Thymus (tissue), 11 donors: ENCODE measurements at regions not wholly inside any gene's neighbourhood (a gene's known extent, or its start where the extent isn't known, plus 50 kb on each side); places are given as distances from the start of the nearest gene placed in this dataset.

Experiments used
- DNase-seq, 9 donors: peaks; one replicate each; pipeline ENCODE4 v3.0.0-alpha.2; 2013; ENCODE audit warnings: low spot score in 9 of 9, low read depth in 6 of 9, missing footprints in 1 of 9
- H3K27ac ChIP-seq, 2 donors: one replicate each; pipeline ENCODE4 v1.5.1; 2013; ENCODE audit warnings: control low read depth in 1 of 2, low read depth in 1 of 2, low read length in 1 of 2, mild to moderate bottlenecking in 1 of 2, moderate library complexity in 1 of 2
- H3K27me3 ChIP-seq, 2 donors: one replicate each; pipeline ENCODE4 v1.5.1; 2013; ENCODE audit warnings: low read length in 1 of 2; ENCODE audit not compliant: control insufficient read depth in 2 of 2, insufficient read depth in 1 of 2
- H3K36me3 ChIP-seq, 2 donors: one replicate each; pipeline ENCODE4 v1.5.1; 2013; ENCODE audit warnings: low read length in 1 of 2, mild to moderate bottlenecking in 1 of 2, moderate library complexity in 1 of 2; ENCODE audit not compliant: control insufficient read depth in 2 of 2, insufficient read depth in 2 of 2
- H3K4me1 ChIP-seq, 2 donors: one replicate each; pipeline ENCODE4 v1.5.1; 2013; ENCODE audit warnings: low read length in 2 of 2; ENCODE audit not compliant: control insufficient read depth in 2 of 2, insufficient read depth in 2 of 2
- H3K4me3 ChIP-seq, 2 donors: one replicate each; pipeline ENCODE4 v1.5.1; 2013; ENCODE audit warnings: low read length in 2 of 2, control low read depth in 1 of 2, mild to moderate bottlenecking in 1 of 2
- H3K9me3 ChIP-seq, 2 donors: one replicate each; pipeline ENCODE4 v1.5.1; 2013; ENCODE audit warnings: low read length in 1 of 2, mild to moderate bottlenecking in 1 of 2; ENCODE audit not compliant: control insufficient read depth in 2 of 2, insufficient read depth in 1 of 2
- WGBS: extraction: QIAGEN DNeasy Blood & Tissue Kit; methylation state at CpG from one replicate; pipeline ENCODE4 v1.1.7; 2013; 5-methylcytosine and 5-hydroxymethylcytosine counted together
- donor health status: healthy.

DNA sequence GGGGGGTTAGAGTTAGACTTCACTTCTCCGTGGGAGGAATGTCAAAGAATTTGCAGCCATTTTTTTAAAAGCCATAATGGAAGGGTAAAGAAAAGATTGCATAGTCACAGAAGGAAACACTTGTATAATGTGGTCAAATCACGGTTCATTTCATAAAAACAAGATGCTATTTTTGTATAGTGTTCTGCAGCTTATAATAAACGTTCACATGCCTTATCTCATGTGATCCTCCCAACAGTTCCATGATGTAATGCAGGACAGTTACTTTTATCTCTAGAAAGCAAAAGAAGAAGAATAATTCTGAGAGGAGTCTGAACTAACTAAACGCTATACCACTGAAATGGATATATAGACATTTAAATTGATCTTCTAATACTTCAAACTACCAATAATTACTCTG is 71.3 kb upstream of the CAMK2D start:
- 40% methylated on average over 4 of the region's 4 CpGs for WGBS
- Histone ChIP-seq H3K27ac (no peak overlapping the region), H3K27me3 (no peaks in the 10 kb centered on the region), H3K36me3 (no peaks in the 10 kb centered on the region), H3K9me3 (no peaks in the 10 kb centered on the region), H3K4me3 (no peak overlapping the region), H3K4me1 (no peaks in the 10 kb centered on the region)
- DNase-seq, result no peak

DNA sequence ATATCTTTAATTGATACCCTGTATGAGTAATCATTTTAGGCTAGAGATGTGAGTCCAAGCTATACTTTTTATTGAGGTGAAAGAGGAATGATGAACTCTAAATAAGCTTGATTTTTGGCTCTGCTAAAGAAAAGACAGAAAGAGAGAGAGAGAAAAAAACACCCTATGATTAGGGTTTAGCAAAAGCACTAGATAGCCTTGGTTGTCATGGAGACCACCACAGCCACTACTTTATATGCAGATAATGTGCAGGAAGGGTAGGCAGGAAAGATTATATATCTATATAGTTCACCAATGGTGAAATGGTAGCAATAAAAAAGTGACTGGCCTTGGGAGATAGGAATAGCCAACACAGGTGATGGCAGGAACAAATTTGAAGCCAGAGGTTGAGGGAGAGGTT is 69.9 kb upstream of the CAMK2D start:
- Histone ChIP-seq H3K27ac (no peak overlapping the region), H3K4me1 (no peaks in the 10 kb centered on the region), H3K36me3 (no peaks in the 10 kb centered on the region), H3K9me3 (no peaks in the 10 kb centered on the region), H3K4me3 (no peak overlapping the region), H3K27me3 (no peaks in the 10 kb centered on the region)
- peak in 1 of 9 donors; percentile 37 for DNase-seq

- Histone ChIP-seq H3K27me3 (no peaks in the 10 kb centered on the region), H3K27ac (no peak overlapping the region), H3K36me3 (no peaks in the 10 kb centered on the region), H3K4me1 (peaks cover 8% of the 10 kb centered on the region in 2 donors), H3K4me3 (no peak overlapping the region), H3K9me3 (no peaks in the 10 kb centered on the region)
- 98% methylated on average over 2 of the region's 2 CpGs for WGBS
- no peak for DNase-seq
These were observed 67.2 kb upstream of the CAMK2D start for GRCh38 chr4:113828702-113829101.

- Histone ChIP-seq H3K4me1 (peaks cover 8% of the 10 kb centered on the region in 2 donors), H3K36me3 (no peaks in the 10 kb centered on the region), H3K27me3 (no peaks in the 10 kb centered on the region), H3K27ac (no peak overlapping the region), H3K4me3 (no peak overlapping the region), H3K9me3 (no peaks in the 10 kb centered on the region)
- WGBS, result 98% methylated on average over 2 of the region's 2 CpGs
- DNase-seq, result no peak
These were observed 65.7 kb upstream of the CAMK2D start for GRCh38 chr4:113827285-113827684.

GRCh38 chr4:113826421-113826820 is 64.9 kb upstream of the CAMK2D start:
- 56% methylated on average over 2 of the region's 2 CpGs for WGBS

GRCh38 chr4:113825272-113825671 is 63.7 kb upstream of the CAMK2D start:
- WGBS, result 13% methylated on average over 1 of the region's 1 CpG
- peaks cover 8% of the 10 kb centered on the region in 2 donors for H3K4me1 ChIP-seq
- no peak overlapping the region for H3K4me3 ChIP-seq
- no peaks in the 10 kb centered on the region for H3K36me3 ChIP-seq
- H3K27me3 ChIP-seq, result no peaks in the 10 kb centered on the region
- DNase-seq, result peak; percentile 28 to 85 (median 55)
- H3K27ac ChIP-seq, result peak overlapping the region in 1 of 2 donors; percentile 26
- no peaks in the 10 kb centered on the region for H3K9me3 ChIP-seq

More at GRCh38 chr4:113826421-113826820, 64.9 kb upstream of the CAMK2D start:
- Histone ChIP-seq H3K27me3 (no peaks in the 10 kb centered on the region), H3K9me3 (no peaks in the 10 kb centered on the region), H3K36me3 (no peaks in the 10 kb centered on the region), H3K27ac (no peak overlapping the region), H3K4me3 (no peak overlapping the region), H3K4me1 (peaks cover 8% of the 10 kb centered on the region in 2 donors)
- DNase-seq, result no peak

- H3K27me3 ChIP-seq, result no peaks in the 10 kb centered on the region
- no peak overlapping the region for H3K4me3 ChIP-seq
- no peak for DNase-seq
- H3K9me3 ChIP-seq, result no peaks in the 10 kb centered on the region
- 95% methylated on average over 2 of the region's 2 CpGs for WGBS
- H3K4me1 ChIP-seq, result peaks cover 8% of the 10 kb centered on the region in 2 donors
- no peaks in the 10 kb centered on the region for H3K36me3 ChIP-seq
- H3K27ac ChIP-seq, result no peak overlapping the region
These were observed 62.9 kb upstream of the CAMK2D start for GRCh38 chr4:113824396-113824795.

GRCh38 chr4:113823291-113823659 is 61.7 kb upstream of the CAMK2D start:
- Histone ChIP-seq H3K36me3 (no peaks in the 10 kb centered on the region), H3K4me1 (peaks cover 8% of the 10 kb centered on the region in 2 donors), H3K27me3 (no peaks in the 10 kb centered on the region), H3K9me3 (no peaks in the 10 kb centered on the region), H3K4me3 (no peak overlapping the region), H3K27ac (no peak overlapping the region)
- WGBS, result 79% methylated on average over 2 of the region's 2 CpGs
- no peak for DNase-seq

GRCh38 chr4:113822555-113823290 is 61.2 kb upstream of the CAMK2D start:
- WGBS, result 88% methylated on average over 1 of the region's 1 CpG
- peaks cover 8% of the 10 kb centered on the region in 2 donors for H3K4me1 ChIP-seq
- H3K4me3 ChIP-seq, result no peak overlapping the region
- H3K27me3 ChIP-seq, result no peaks in the 10 kb centered on the region
- DNase-seq, result no peak
- H3K9me3 ChIP-seq, result no peaks in the 10 kb centered on the region
- no peak overlapping the region for H3K27ac ChIP-seq
- H3K36me3 ChIP-seq, result no peaks in the 10 kb centered on the region
